ENCODE measurements at regions not wholly inside any gene's neighbourhood (a gene's known extent, or its start where the extent isn't known, plus 50 kb on each side); places are given as distances from the start of the nearest gene placed in this dataset.
"Not testable (repeated sequence)": the region's sequence is repeated elsewhere in the genome, so short reads cannot be mapped to it uniquely, and the experiment has no call there.

DNA sequence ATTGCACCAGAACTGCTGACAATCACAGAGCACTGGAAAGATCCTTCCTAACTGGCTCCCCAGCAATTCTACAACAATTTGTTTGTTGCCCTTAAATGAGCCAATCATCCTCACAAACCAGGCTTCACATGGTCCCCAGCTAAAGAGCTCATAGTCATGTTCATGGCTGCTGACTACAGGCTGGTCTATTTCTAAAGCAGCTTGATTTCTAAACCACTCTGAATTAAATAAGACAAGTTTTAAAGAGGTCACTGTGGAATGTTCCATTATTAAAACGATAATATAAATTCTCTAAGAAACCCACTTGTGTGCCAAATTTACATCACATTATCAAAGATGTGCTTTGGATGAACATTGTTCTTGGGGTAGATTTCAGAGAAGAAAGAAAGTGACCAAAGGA, 110.7 kb downstream of the COPS8 start:
- DNase-seq (ENCODE audit: low spot score), result no peak

- DNase-seq (ENCODE audit: low spot score), result no peak
Measured at GRCh38 chr2:237196866-237197618, 111.4 kb downstream of the COPS8 start.

DNA sequence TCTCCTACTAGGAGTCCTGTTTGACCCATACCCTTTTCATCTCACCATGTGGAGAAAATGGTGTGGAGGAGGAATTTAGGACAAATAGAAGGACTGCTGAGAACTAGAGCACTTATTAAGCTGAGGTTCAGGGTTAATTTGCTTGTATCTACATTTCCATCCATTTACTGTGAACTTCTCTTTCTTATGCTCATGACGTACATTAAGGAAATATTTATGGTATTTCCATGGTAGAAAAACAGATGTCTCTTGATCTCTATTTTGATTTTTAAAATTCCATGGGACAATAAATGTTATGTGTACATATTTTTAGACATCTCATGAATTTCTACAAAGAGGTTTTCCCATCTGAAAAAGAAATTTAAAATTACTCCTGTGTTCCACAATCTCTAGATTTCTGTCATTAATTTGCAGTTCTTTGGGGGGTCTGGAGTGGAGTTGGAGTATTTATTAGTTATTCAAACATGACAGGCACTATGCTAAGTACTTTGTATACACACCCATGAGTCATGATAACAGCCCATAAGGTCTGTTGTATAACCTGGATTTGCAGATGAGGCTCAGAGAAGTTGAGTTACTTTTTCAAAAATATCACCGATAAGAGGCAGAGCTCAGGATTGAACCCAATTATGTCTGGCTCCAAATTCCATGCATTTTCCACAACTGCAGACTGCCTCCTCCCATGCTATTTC, 112.6 kb downstream of the COPS8 start:
- no peak for DNase-seq (ENCODE audit: low spot score)

- DNase-seq (ENCODE audit: low spot score), result no peak
Measured at GRCh38 chr2:237199082-237199481, 113.4 kb downstream of the COPS8 start.

DNA sequence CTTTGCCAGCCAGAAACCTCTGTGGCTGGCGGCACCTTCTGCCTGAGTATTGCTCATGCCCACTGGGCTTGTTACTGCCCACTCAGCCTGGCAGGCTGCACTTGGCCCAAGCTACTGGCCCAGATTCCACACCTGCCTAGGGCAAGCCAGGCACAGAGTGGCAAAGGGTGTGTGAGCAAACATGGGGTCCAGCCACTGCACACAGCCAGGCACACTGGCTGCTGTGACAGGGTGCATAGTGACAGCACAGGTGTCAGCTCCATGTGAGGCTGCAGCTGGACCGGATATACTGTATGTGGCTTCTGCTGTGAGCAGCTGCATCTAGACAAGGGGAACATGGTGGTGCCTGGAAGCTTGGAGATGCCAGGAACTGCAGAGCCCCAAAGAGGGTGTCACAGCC, 113.9 kb downstream of the COPS8 start:
- no peak for DNase-seq (ENCODE audit: low spot score)

DNA sequence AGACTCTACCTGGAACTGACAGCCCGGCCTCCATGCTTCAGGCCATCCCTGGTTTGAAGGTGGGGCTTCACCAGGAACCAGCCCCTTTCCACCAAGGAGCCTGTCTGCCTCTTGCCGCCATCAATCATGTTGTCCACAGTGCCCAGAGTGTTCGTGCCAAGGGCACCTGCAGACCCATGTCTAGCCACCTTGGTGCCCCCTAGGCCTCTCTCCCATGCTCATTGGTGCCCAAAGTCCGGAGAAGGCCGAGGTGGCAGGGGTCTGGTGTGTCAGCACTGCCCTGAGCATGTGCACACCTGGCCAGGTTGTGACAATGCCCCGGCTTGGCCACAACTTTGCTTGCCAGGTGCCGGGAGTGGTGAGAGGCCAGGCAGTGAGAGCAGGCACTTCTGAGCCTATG, 114.8 kb downstream of the COPS8 start:
- DNase-seq (ENCODE audit: low spot score), result no peak

- DNase-seq (ENCODE audit: low spot score), result no peak
Measured at GRCh38 chr2:237201461-237202287, 116.0 kb downstream of the COPS8 start.

GRCh38 chr2:237202288-237203030, 116.8 kb downstream of the COPS8 start:
- DNase-seq (ENCODE audit: low spot score), result no peak

- no peak for DNase-seq (ENCODE audit: low spot score)
Measured at GRCh38 chr2:237205043-237205541, 119.4 kb downstream of the COPS8 start.

DNA sequence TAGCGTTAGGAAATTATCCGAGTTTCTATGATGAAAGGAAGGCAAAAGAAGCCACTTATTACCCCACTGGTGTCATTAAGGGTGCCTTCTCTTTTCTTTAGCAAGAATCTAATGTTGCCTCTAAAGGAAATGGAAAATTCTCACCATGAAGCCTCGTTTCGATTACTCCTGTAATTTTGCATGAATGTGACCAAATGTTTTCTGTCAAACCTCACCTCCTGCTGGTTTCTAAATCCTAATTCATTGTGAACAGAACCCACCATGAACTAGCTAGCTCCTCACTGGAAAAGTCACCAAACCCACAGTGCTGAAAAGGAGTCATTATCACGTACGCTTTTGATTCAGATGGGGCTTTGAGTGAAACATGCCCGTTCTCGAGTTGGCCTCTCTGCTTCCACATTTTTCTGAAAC, 119.9 kb downstream of the COPS8 start:
- no peak for DNase-seq (ENCODE audit: low spot score)

DNA sequence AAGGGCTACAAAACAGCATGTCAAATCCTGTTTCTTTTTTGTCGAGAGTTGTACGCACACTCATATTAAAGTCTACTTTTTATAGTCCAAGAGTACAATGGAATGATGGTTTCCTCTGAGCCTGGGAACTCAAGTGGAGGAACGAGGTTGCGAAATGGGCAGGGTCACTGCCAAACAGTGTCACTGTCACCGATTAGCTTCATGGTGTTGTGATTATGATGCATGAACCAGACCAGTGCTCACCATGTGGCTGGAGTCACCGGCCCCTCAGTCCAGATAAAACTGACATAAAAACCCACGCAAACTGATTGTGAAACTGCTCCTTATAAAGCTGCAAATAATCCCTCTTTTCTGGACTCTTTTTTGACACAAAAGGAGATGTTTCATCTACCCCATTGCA, 122.0 kb downstream of the COPS8 start:
- no peak for DNase-seq (ENCODE audit: low spot score)

DNA sequence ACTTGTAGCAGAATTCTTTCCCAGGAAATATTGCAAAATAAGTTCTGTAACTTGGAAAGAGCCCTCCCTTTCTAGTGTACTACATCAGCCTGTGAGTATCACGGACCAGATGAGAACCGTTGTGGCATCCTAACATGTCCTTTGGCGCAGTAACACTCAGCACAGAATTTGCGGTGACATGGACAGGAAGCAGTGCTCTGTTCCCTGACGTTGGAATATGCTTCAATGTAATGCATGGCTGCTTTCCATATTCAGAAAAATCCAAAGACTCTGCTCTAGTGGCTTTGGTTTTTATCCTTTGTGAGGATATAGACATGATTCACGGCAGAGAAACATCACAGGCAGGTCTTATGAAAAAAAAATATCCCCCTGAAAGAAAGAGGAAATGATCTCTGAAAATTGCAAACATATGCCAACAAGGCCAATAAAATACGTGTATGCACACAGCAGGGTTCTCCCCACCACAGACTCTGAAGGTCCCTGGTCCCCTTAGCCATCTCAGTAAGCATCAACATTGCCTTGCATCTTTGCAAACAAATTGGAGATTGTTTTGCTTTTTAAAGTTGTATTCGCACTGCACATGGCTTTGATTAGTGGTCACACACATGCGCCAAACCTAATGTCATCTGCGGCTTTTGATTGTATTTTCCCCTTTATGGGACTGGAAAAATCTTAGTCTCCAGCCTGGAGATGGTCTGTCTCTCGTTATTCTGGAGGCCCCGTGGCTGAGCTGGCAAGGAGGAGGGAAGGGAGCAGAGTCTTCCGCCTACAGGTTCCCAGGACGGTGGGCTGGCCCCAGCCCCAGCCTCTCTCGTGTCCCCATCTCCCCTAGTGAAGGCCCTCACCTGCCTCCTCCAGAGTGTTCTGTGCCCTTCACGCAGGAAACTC, 122.9 kb downstream of the COPS8 start:
- no peak for DNase-seq (ENCODE audit: low spot score)

GRCh38 chr2:237209885-237210284, 124.2 kb downstream of the COPS8 start:
- no peak for DNase-seq (ENCODE audit: low spot score)

DNA sequence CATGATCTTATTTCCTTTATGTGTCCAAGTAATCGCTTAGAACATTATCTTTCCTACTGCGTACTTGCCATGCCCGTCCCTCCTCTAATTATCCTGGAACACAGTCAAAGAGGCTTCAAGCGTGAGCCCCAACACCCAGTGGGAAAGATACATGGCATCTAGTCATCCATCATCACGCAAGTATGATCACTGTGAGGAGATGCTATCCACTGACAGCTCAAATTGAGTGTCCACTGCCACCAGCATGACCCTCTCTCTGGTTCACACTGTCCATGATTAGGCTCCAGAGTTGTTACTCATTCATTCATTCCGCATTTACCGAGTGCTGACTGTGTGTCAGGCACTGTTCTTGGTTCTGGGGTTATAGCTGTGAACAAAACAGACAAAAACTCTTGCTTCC, 124.6 kb downstream of the COPS8 start:
- DNase-seq (ENCODE audit: low spot score), result no peak

DNA sequence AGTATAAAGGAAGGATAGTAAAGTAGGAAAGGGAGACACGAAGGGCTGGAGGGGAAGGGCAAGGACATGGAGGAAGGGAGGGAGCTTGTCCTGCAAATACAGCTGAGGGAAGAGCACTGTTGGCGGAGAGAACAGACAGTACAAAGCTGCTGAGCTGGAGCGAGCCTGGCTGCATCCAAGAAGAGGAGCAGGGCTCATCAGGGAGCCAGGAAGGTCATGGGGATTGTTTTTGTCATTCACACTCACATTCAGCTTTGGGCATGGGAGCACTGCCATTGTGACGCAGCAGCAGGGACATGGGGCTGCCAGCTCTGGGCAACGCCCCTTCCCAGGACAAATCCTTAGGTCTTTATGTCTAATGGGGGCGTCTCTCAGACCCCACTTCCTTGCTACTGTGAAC, 125.1 kb downstream of the COPS8 start:
- no peak for DNase-seq (ENCODE audit: low spot score)

GRCh38 chr2:237212356-237213279, 126.9 kb downstream of the COPS8 start:
- not testable (repeated sequence) for DNase-seq (ENCODE audit: low spot score)

DNA sequence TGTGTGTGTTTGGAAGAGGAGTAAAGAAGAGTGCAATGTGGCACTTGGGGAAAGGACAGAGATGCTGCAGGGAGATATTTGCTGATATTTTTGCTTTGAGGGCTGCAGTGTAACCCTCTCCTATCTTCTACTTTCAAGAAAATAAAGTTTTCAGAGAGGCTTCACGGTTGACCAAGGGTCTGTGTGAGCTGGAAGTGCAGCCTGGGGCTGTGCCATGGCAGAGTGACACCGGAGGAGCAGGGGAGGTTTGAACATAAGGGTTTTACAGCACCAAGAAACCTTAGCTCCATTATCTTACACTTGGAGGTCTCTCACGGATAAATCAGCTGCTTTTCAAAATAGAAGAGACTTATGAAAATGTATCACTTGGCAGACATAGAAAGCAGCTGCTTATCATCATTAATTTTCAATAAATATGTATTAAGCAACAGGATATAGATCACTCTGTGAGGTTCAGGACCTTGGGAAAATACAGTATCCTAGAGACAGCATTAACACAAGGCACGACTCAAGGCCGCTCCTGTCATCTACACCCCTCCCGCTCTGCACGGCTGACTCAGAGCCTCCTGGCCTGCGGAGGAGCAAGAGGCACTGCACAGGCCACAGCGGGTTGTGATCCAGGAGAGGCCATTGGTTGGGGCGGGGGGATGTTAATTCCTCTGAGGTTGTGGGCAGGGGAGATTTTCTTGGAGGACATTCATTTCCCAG, 127.8 kb downstream of the COPS8 start:
- DNase-seq (ENCODE audit: low spot score), result no peak

DNA sequence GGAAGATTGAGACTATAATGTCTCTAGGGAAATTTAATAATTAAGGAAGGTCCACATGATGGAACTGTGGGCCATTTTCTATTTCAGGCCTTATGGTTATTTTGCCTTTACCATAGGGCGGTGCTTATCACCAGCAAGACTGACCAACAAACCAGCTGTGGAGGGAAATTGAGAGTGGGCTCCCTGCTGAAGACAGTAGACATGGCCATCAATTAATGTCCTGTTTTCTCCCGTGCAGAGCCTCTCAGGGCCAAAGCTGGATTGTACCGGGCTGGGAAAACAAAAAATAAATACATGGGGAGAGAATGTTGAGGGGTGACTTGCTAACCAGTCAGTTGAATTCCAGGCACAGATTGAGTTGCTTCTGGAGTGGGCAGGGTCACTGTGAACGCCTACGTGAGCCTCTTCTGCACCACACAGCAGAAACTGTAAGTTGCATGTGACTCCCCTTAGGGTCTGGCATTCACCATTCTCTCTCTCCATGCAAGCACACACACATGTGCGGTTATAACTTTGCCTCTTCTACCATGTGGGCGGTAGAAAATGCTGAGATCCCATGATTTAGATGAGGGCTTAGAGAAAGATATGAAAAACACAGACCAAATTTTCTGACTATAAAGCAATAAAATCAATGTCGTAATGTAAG, 128.5 kb downstream of the COPS8 start:
- DNase-seq (ENCODE audit: low spot score), result no peak

- no peak for DNase-seq (ENCODE audit: low spot score)
Measured at GRCh38 chr2:237214963-237215362, 129.3 kb downstream of the COPS8 start.
